Suprapubic skin (tissue), 4 donors: ENCODE measurements at regions not wholly inside any gene's neighbourhood (a gene's known extent, or its start where the extent isn't known, plus 50 kb on each side); places are given as distances from the start of the nearest gene placed in this dataset.

Experiments used
- DNase-seq, 2 donors: peaks; one replicate each; pipeline ENCODE4 v3.0.0-alpha.2; 2019; ENCODE audit warnings: low spot score in 2 of 2
- H3K27ac ChIP-seq: fragments of 200-600 bp; sonication (generic); one replicate; pipeline ENCODE4 v1.5.1; 2019
- H3K27me3 ChIP-seq: fragments of 200-600 bp; sonication (generic); one replicate; pipeline ENCODE4 v1.5.1; 2019
- H3K36me3 ChIP-seq: fragments of 200-600 bp; sonication (generic); one replicate; pipeline ENCODE4 v1.5.1; 2019
- H3K4me1 ChIP-seq: fragments of 200-600 bp; sonication (generic); one replicate; pipeline ENCODE4 v1.5.1; 2019
- H3K4me3 ChIP-seq: fragments of 200-600 bp; sonication (generic); one replicate; pipeline ENCODE4 v1.5.1; 2019; ENCODE audit warnings: mild to moderate bottlenecking
- H3K9me3 ChIP-seq: fragments of 200-600 bp; sonication (generic); one replicate; pipeline ENCODE4 v1.5.1; 2019
- CTCF ChIP-seq, 2 donors: fragments of 200-600 bp in 1 of 2; fragments of 450-650 bp in 1 of 2; sonication (generic) in 1 of 2; IDR thresholded peaks; one replicate each; pipeline ENCODE4 v1.5.1; 2016 to 2019; ENCODE audit warnings: antibody characterized with exemption in 2 of 2, mild to moderate bottlenecking in 1 of 2, moderate library complexity in 1 of 2
- EP300 ChIP-seq: sonication (generic); formaldehyde crosslinking; IDR thresholded peaks from one replicate; pipeline ENCODE4 v1.6.1; 2017; ENCODE audit warnings: antibody characterized with exemption
- POLR2A ChIP-seq, 2 donors: fragments of 450-650 bp; IDR thresholded peaks; one replicate each; pipeline ENCODE4 v1.6.1; 2017; ENCODE audit warnings: antibody characterized with exemption in 2 of 2, mild to moderate bottlenecking in 2 of 2, moderate library complexity in 2 of 2
- POLR2AphosphoS5 ChIP-seq, 3 donors: sonication (generic); formaldehyde crosslinking; IDR thresholded peaks; one replicate each; pipeline ENCODE4 v1.6.1; 2017; ENCODE audit warnings: antibody characterized with exemption in 3 of 3
- WGBS: methylation state at CpG from one replicate; pipeline ENCODE4 v1.1.5; 2018; 5-methylcytosine and 5-hydroxymethylcytosine counted together

- H3K27me3 ChIP-seq, result no peaks in the 10 kb centered on the region
- WGBS, result 51% methylated on average over 2 of the region's 2 CpGs
- TF ChIP-seq POLR2A (IDR thresholded peaks at IDR 0.05), result no peak
- no peak for TF ChIP-seq EP300
- no peak for TF ChIP-seq POLR2AphosphoS5 (IDR thresholded peaks at IDR 0.05)
- no peak for TF ChIP-seq CTCF (IDR thresholded peaks at IDR 0.05)
- no peaks in the 10 kb centered on the region for H3K4me1 ChIP-seq
- no peak overlapping the region for H3K27ac ChIP-seq
- H3K4me3 ChIP-seq, result no peak overlapping the region
- H3K9me3 ChIP-seq, result no peaks in the 10 kb centered on the region
- H3K36me3 ChIP-seq, result no peaks in the 10 kb centered on the region
- no peak for DNase-seq
Observed at GRCh38 chr3:102691507-102691906, 256.7 kb downstream of the ZPLD1 start.

DNA sequence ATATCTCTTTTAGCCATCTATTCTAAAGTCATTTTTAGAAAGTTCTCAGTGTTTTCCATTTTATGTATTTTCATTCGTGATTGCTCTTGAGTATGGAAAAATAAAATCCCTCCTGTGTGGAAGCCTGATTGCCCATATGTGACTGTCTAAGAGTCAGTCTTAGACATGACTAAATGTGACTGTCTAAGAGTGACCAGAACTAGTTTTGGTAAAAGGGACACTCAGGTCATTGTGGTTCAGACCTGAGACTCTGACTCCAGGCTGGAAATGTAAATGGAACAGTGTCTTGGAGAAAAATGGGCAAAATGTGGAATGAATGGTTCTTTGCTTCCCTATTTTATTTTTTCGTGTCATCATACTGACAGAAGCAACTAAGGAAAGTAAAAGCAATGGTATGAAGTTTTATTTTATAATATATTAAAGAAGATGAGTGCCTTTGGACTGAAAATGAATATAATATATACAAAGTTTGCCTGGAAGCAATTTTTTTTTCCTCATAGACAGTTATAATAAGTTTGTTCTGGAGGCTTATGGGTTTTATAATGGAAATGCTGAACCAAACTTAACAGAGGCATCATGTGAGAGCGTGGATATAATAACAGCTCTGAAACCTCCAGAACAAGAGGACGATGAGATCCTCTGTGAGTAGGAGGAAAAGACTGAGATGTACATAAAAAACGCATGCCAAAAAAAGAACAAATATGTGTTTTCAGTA, 264.4 kb downstream of the ZPLD1 start:
- DNase-seq, result no peak
- Histone ChIP-seq H3K4me1 (no peaks in the 10 kb centered on the region), H3K27ac (no peak overlapping the region), H3K27me3 (no peaks in the 10 kb centered on the region), H3K4me3 (no peak overlapping the region), H3K36me3 (no peaks in the 10 kb centered on the region), H3K9me3 (no peaks in the 10 kb centered on the region)
- no peak for TF ChIP-seq CTCF (IDR thresholded peaks at IDR 0.05)
- no peak for TF ChIP-seq EP300
- no peak for TF ChIP-seq POLR2AphosphoS5 (IDR thresholded peaks at IDR 0.05)
- no peak for TF ChIP-seq POLR2A (IDR thresholded peaks at IDR 0.05)
- 66% methylated on average over 5 of the region's 5 CpGs for WGBS

DNA sequence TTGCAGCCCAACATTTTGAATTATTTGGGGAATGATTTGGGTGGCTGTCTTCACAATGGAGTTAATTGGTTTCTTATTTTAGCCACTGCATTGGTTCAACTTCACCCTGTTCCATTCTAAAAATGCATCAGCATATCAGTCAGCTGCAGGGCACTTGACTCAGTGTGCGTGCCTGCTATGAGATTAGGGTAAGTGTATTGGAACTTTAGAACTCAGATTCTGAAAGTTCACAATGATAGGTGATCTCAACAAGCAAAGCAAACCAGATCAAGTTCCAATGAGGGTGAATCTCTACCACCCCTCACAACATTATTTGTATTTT, 265.0 kb downstream of the ZPLD1 start:
- 71% methylated on average over 1 of the region's 1 CpG for WGBS
- Histone ChIP-seq H3K4me3 (no peak overlapping the region), H3K27ac (no peak overlapping the region), H3K9me3 (no peaks in the 10 kb centered on the region), H3K27me3 (no peaks in the 10 kb centered on the region), H3K36me3 (no peaks in the 10 kb centered on the region), H3K4me1 (no peaks in the 10 kb centered on the region)
- DNase-seq, result no peak
- TF ChIP-seq CTCF (IDR thresholded peaks at IDR 0.05), result no peak
- no peak for TF ChIP-seq POLR2AphosphoS5 (IDR thresholded peaks at IDR 0.05)
- no peak for TF ChIP-seq EP300
- no peak for TF ChIP-seq POLR2A (IDR thresholded peaks at IDR 0.05)

DNA sequence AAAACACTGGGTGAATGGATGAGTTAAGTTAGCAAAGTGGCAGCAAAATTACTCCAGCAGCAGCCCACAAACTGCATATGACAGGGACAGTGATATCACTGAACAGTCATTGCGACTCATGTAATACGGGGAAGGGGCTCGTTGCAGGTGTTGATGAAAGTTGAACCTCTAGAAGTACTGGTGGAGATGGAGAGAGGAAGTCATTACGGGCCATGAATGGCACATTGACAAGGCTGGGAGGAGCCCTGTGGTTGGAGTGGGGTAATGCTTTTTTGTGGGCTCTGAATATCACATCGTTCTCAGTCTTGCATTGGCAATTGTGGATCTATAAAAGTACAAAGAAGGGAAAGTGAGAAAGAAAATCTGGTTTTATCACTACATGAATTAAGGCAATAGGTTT, 278.1 kb downstream of the ZPLD1 start:
- no peaks in the 10 kb centered on the region for H3K4me1 ChIP-seq
- no peak overlapping the region for H3K27ac ChIP-seq
- TF ChIP-seq POLR2A (IDR thresholded peaks at IDR 0.05) (no peak), POLR2AphosphoS5 (IDR thresholded peaks at IDR 0.05) (no peak), CTCF (IDR thresholded peaks at IDR 0.05) (no peak), EP300 (no peak)
- 78% methylated on average over 5 of the region's 5 CpGs for WGBS
- H3K9me3 ChIP-seq, result no peaks in the 10 kb centered on the region
- DNase-seq, result no peak
- no peak overlapping the region for H3K4me3 ChIP-seq
- H3K36me3 ChIP-seq, result no peaks in the 10 kb centered on the region
- H3K27me3 ChIP-seq, result no peaks in the 10 kb centered on the region

GRCh38 chr3:102714567-102714966, 279.8 kb downstream of the ZPLD1 start:
- no peak overlapping the region for H3K4me3 ChIP-seq
- H3K27ac ChIP-seq, result no peak overlapping the region
- no peaks in the 10 kb centered on the region for H3K4me1 ChIP-seq
- 61% methylated on average over 3 of the region's 3 CpGs for WGBS
- H3K36me3 ChIP-seq, result no peaks in the 10 kb centered on the region
- H3K9me3 ChIP-seq, result no peaks in the 10 kb centered on the region
- H3K27me3 ChIP-seq, result no peaks in the 10 kb centered on the region
- TF ChIP-seq POLR2AphosphoS5 (IDR thresholded peaks at IDR 0.05) (no peak), EP300 (no peak), POLR2A (IDR thresholded peaks at IDR 0.05) (no peak)
- DNase-seq, result no peak
